HL-60 (cell line): ENCODE measurements at regions not wholly inside any gene's neighbourhood (a gene's known extent, or its start where the extent isn't known, plus 50 kb on each side); places are given as distances from the start of the nearest gene placed in this dataset.

Source experiments
- DNase-seq, 2 experiments: peaks; one replicate each; pipeline ENCODE4 v3.0.0-alpha.2; 2010 to 2020; ENCODE audit warnings: low read depth in 1 of 2, low spot score in 1 of 2
- H3K27ac ChIP-seq: fragments of 250-450 bp; sonication (Bioruptor Pico); replicated peaks from 2 replicates; pipeline ENCODE4 v1.5.1; 2020; ENCODE audit warnings: mild to moderate bottlenecking, moderate library complexity
- H3K27me3 ChIP-seq: fragments of 250-450 bp; sonication (Bioruptor Pico); 2 replicates; pipeline ENCODE4 v1.5.1; 2021; ENCODE audit warnings: mild to moderate bottlenecking, moderate library complexity; ENCODE audit not compliant: insufficient read depth, poor library complexity, severe bottlenecking
- H3K4me3 ChIP-seq: replicated peaks from 2 replicates; pipeline ENCODE4 v1.5.1; 2011; ENCODE audit warnings: mild to moderate bottlenecking, control low read depth, low read length; ENCODE audit not compliant: insufficient read depth
- GABPA ChIP-seq: IDR thresholded peaks from 2 replicates; pipeline ENCODE4 v1.6.1; 2012; ENCODE audit warnings: low read depth
- POLR2AphosphoS5 ChIP-seq: IDR thresholded peaks from 2 replicates; pipeline ENCODE4 v1.6.1; 2012; ENCODE audit warnings: low read depth
- SPI1 ChIP-seq: IDR thresholded peaks from 2 replicates; pipeline ENCODE4 v1.6.1; 2012; ENCODE audit warnings: low read depth, mild to moderate bottlenecking, borderline replicate concordance
- TF ChIP-seq, protein P1 (sequence below): IDR thresholded peaks from 2 replicates; pipeline ENCODE4 v1.6.1; 2012; ENCODE audit warnings: low read depth; ENCODE audit not compliant: insufficient replicate concordance
- TF ChIP-seq, protein P2 (sequence below): IDR thresholded peaks from one replicate; pipeline ENCODE4 v1.5.1; 2011; ENCODE audit warnings: low read length, control low read depth, inconsistent platforms; ENCODE audit not compliant: insufficient read depth

DNA sequence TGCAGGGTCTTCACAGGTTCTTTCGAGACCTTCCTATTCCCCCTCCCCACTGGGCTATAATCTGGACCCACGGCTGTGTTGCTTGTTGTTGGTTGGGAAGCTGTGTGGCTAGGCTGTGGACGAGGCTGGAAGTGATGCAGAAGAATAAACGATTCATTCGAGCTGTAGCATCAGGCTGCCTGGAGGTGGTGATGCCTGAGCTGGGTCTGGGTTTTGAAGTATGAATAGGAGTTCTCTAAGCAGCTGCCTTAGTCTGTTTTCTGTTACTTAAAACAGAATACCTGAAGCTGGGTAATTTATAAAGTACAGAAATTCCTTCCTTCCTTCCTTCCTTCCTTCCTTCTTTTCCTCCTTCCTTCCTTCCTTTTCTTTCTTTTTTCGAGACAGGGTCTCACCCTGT lies 126.5 kb upstream of the ZEB1 start:
- H3K27ac ChIP-seq: no peak overlapping the region
- no peak for DNase-seq
- no peak for TF ChIP-seq SPI1
- TF ChIP-seq, protein P1, sequence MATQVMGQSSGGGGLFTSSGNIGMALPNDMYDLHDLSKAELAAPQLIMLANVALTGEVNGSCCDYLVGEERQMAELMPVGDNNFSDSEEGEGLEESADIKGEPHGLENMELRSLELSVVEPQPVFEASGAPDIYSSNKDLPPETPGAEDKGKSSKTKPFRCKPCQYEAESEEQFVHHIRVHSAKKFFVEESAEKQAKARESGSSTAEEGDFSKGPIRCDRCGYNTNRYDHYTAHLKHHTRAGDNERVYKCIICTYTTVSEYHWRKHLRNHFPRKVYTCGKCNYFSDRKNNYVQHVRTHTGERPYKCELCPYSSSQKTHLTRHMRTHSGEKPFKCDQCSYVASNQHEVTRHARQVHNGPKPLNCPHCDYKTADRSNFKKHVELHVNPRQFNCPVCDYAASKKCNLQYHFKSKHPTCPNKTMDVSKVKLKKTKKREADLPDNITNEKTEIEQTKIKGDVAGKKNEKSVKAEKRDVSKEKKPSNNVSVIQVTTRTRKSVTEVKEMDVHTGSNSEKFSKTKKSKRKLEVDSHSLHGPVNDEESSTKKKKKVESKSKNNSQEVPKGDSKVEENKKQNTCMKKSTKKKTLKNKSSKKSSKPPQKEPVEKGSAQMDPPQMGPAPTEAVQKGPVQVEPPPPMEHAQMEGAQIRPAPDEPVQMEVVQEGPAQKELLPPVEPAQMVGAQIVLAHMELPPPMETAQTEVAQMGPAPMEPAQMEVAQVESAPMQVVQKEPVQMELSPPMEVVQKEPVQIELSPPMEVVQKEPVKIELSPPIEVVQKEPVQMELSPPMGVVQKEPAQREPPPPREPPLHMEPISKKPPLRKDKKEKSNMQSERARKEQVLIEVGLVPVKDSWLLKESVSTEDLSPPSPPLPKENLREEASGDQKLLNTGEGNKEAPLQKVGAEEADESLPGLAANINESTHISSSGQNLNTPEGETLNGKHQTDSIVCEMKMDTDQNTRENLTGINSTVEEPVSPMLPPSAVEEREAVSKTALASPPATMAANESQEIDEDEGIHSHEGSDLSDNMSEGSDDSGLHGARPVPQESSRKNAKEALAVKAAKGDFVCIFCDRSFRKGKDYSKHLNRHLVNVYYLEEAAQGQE: no peak
- TF ChIP-seq GABPA: no peak
- TF ChIP-seq POLR2AphosphoS5: no peak
- H3K27me3 ChIP-seq: no peaks in the 10 kb centered on the region
- H3K4me3 ChIP-seq: no peak overlapping the region

DNA sequence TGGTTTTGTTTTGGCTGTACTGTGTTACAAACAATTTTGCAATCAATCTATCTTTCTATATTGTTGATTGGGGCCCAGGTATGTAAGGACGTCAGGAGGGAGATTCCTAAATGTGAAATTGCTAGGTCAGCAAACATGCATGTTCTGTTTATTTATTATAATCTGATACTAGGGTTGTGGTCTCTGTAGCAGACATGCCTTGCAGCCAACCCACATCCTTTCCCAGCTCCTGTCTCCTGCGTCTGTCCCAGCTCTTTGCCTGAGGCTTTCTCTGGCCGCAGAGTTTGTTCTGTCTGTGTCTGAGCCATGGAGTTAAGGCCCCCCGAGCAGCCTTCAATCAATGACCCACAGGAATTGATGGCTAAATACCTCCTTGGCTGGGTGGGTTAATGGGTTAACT lies 124.0 kb upstream of the ZEB1 start:
- no peak for DNase-seq
- no peak overlapping the region for H3K27ac ChIP-seq
- no peaks in the 10 kb centered on the region for H3K27me3 ChIP-seq
- TF ChIP-seq SPI1 (no peak), GABPA (no peak), POLR2AphosphoS5 (no peak)
- TF ChIP-seq, protein P1: no peak
- TF ChIP-seq, protein P2, sequence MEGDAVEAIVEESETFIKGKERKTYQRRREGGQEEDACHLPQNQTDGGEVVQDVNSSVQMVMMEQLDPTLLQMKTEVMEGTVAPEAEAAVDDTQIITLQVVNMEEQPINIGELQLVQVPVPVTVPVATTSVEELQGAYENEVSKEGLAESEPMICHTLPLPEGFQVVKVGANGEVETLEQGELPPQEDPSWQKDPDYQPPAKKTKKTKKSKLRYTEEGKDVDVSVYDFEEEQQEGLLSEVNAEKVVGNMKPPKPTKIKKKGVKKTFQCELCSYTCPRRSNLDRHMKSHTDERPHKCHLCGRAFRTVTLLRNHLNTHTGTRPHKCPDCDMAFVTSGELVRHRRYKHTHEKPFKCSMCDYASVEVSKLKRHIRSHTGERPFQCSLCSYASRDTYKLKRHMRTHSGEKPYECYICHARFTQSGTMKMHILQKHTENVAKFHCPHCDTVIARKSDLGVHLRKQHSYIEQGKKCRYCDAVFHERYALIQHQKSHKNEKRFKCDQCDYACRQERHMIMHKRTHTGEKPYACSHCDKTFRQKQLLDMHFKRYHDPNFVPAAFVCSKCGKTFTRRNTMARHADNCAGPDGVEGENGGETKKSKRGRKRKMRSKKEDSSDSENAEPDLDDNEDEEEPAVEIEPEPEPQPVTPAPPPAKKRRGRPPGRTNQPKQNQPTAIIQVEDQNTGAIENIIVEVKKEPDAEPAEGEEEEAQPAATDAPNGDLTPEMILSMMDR: no peak
- no peak overlapping the region for H3K4me3 ChIP-seq

DNA sequence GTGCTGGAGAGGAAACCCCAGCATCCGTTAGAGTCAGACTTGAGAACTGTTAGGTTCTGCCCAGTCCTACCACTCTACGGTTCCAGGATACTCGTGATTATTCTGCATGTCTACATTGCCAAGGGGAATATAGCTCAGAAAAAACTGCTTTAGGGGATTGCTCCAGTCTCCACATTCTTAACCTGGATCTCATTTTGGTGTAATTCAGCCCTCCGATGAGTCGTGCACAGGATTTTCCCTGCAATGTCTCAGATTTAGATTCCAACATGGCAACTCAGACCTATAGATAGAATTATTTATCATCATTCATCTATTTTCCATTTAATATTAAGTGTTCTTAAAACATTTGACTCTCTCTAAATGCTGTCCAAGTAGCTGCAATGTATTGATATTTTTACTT lies 121.1 kb upstream of the ZEB1 start:
- DNase-seq: no peak
- no peak overlapping the region for H3K4me3 ChIP-seq
- TF ChIP-seq, protein P2: no peak
- no peak for TF ChIP-seq SPI1
- TF ChIP-seq, protein P1: no peak
- TF ChIP-seq GABPA: no peak
- no peak for TF ChIP-seq POLR2AphosphoS5

DNA sequence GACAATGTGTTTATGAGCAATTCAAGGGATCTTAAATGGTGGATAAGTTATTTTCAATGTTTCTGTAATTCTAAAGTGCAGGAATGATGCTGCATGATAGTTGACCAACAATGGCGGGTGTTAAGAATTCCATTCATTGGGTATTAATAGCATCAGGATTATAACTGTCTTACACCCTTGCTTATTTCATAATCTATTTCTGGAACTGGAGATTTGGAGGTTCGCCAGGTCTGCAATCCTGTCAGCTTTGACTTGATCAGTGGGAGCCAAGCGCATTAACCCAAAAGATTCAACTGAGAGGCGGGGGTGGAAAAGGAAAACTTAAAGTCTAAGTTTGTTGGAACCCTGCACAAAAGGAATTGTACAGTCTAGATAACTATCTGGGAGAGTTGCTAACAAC lies 114.9 kb upstream of the ZEB1 start:
- DNase-seq: no peak
- Histone ChIP-seq H3K4me3 (no peak overlapping the region), H3K27ac (no peak overlapping the region), H3K27me3 (no peaks in the 10 kb centered on the region)
- TF ChIP-seq, protein P2: no peak
- TF ChIP-seq, protein P1: no peak
- TF ChIP-seq POLR2AphosphoS5: no peak
- TF ChIP-seq SPI1: no peak
- no peak for TF ChIP-seq GABPA

More for the DNA sequence above, 121.1 kb upstream of the ZEB1 start:
- no peak overlapping the region for H3K27ac ChIP-seq
- no peaks in the 10 kb centered on the region for H3K27me3 ChIP-seq
